Lung (tissue), 11 donors: ENCODE measurements at regions not wholly inside any gene's neighbourhood (a gene's known extent, or its start where the extent isn't known, plus 50 kb on each side); places are given as distances from the start of the nearest gene placed in this dataset.
"Not testable (repeated sequence)": the region's sequence is repeated elsewhere in the genome, so short reads cannot be mapped to it uniquely, and the experiment has no call there.

Experiments
- ATAC-seq: fragments of 200-7000 bp; cut with Tn5 transposase; one replicate; pipeline ENCODE4 v1.9.1; 2020; ENCODE audit warnings: moderate number of reproducible peaks; ENCODE audit not compliant: insufficient read depth, low FRiP score
- DNase-seq, 3 donors: peaks; one replicate each; pipeline ENCODE4 v3.0.0-alpha.2; 2013 to 2017
- H3K27ac ChIP-seq, 2 donors: one replicate each; pipeline ENCODE4 v1.5.1; 2013; ENCODE audit warnings: mild to moderate bottlenecking in 2 of 2, moderate library complexity in 2 of 2, control low read depth in 1 of 2, inconsistent platforms in 1 of 2, low read depth in 1 of 2, low read length in 1 of 2
- H3K27me3 ChIP-seq, 3 donors: one replicate each; pipeline ENCODE4 v1.5.1; 2013; ENCODE audit warnings: low read length in 2 of 3; ENCODE audit not compliant: control insufficient read depth in 3 of 3, insufficient read depth in 3 of 3
- H3K36me3 ChIP-seq, 4 donors: one replicate each; pipeline ENCODE4 v1.5.1; 2013; ENCODE audit warnings: low read length in 4 of 4, mild to moderate bottlenecking in 1 of 4, moderate library complexity in 1 of 4; ENCODE audit not compliant: control insufficient read depth in 4 of 4, insufficient read depth in 4 of 4
- H3K4me1 ChIP-seq, 5 donors: one replicate each; pipeline ENCODE4 v1.5.1; 2013; ENCODE audit warnings: low read length in 5 of 5, mild to moderate bottlenecking in 2 of 5, moderate library complexity in 1 of 5; ENCODE audit not compliant: control insufficient read depth in 5 of 5, insufficient read depth in 5 of 5
- H3K4me3 ChIP-seq: one replicate; pipeline ENCODE4 v1.5.1; 2013; ENCODE audit warnings: mild to moderate bottlenecking, control low read depth, moderate library complexity
- H3K9ac ChIP-seq, 2 donors: one replicate each; pipeline ENCODE4 v1.5.1; 2013; ENCODE audit warnings: low read length in 2 of 2, control low read depth in 1 of 2; ENCODE audit not compliant: insufficient read depth in 1 of 2
- H3K9me3 ChIP-seq, 4 donors: one replicate each; pipeline ENCODE4 v1.5.1; 2013; ENCODE audit warnings: low read length in 3 of 4, mild to moderate bottlenecking in 1 of 4, moderate library complexity in 1 of 4; ENCODE audit not compliant: control insufficient read depth in 4 of 4, insufficient read depth in 3 of 4
- WGBS, 2 donors: extraction: QIAGEN DNeasy Blood & Tissue Kit; methylation state at CpG; one replicate each; pipeline ENCODE4 v1.1.7; 2013; 5-methylcytosine and 5-hydroxymethylcytosine counted together
- TF ChIP-seq, protein P1 (sequence below): IDR thresholded peaks from 2 replicates; pipeline ENCODE4 v1.5.1; 2012; ENCODE audit warnings: mild to moderate bottlenecking; ENCODE audit errors: control extremely low read depth, extremely low read depth
- donor health status: control.
- donor health status: control.
- donor health status: Bipolar disorder and iron deficiency.
- donor health status: healthy.
- donor health status: DM: yes; HTN: yes; CAD: no.

DNA sequence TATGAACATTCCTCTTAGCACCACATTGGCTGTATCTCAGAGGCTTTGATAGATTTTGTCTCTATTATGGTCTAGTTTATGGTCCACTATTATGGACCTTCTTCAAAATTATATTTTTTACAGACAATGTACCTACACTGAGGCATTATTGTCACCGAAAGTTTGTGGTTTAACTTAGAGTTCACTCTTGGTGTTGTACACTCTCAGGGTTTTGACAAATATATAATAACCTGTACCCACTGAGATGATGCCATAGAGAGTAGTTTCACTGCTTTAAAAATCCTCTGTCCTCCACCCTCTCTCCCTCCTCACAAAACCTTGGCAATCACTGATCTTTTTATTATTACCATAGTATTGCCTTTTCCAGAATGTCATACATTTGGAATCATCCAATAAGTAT, 528.2 kb downstream of the SLC6A15 start:
- 97 to 98% methylated on average over 1 of the region's 1 CpG for WGBS, 2 donors
- TF ChIP-seq, protein P1, sequence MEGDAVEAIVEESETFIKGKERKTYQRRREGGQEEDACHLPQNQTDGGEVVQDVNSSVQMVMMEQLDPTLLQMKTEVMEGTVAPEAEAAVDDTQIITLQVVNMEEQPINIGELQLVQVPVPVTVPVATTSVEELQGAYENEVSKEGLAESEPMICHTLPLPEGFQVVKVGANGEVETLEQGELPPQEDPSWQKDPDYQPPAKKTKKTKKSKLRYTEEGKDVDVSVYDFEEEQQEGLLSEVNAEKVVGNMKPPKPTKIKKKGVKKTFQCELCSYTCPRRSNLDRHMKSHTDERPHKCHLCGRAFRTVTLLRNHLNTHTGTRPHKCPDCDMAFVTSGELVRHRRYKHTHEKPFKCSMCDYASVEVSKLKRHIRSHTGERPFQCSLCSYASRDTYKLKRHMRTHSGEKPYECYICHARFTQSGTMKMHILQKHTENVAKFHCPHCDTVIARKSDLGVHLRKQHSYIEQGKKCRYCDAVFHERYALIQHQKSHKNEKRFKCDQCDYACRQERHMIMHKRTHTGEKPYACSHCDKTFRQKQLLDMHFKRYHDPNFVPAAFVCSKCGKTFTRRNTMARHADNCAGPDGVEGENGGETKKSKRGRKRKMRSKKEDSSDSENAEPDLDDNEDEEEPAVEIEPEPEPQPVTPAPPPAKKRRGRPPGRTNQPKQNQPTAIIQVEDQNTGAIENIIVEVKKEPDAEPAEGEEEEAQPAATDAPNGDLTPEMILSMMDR, result no peak
- Histone ChIP-seq H3K36me3 (no peaks in the 10 kb centered on the region), H3K4me3 (no peak overlapping the region), H3K27ac (no peak overlapping the region), H3K9ac (no peak overlapping the region), H3K9me3 (peaks cover 0 to 2% (median 0%) of the 10 kb centered on the region in 4 donors), H3K27me3 (no peaks in the 10 kb centered on the region), H3K4me1 (no peaks in the 10 kb centered on the region)
- DNase-seq (no peak), ATAC-seq (no peak)

GRCh38 chr12:84382486-84382885, 530.1 kb downstream of the SLC6A15 start:
- not testable (repeated sequence) for H3K9me3 ChIP-seq, H3K27ac ChIP-seq, H3K4me3 ChIP-seq, H3K27me3 ChIP-seq, H3K9ac ChIP-seq, H3K4me1 ChIP-seq, DNase-seq, H3K36me3 ChIP-seq, ATAC-seq
- 73 to 88% methylated on average over 1 of the region's 1 CpG for WGBS, 2 donors

GRCh38 chr12:84376320-84376719, 536.3 kb downstream of the SLC6A15 start:
- TF ChIP-seq, protein P1, result no peak
- no peaks in the 10 kb centered on the region for H3K27me3 ChIP-seq
- no peak overlapping the region for H3K27ac ChIP-seq
- 45 to 64% methylated on average over 1 of the region's 1 CpG for WGBS, 2 donors
- no peaks in the 10 kb centered on the region for H3K9me3 ChIP-seq
- H3K36me3 ChIP-seq, result no peaks in the 10 kb centered on the region
- ATAC-seq, result no peak
- no peak overlapping the region for H3K4me3 ChIP-seq
- no peaks in the 10 kb centered on the region for H3K4me1 ChIP-seq
- DNase-seq, result no peak
- H3K9ac ChIP-seq, result no peak overlapping the region

DNA sequence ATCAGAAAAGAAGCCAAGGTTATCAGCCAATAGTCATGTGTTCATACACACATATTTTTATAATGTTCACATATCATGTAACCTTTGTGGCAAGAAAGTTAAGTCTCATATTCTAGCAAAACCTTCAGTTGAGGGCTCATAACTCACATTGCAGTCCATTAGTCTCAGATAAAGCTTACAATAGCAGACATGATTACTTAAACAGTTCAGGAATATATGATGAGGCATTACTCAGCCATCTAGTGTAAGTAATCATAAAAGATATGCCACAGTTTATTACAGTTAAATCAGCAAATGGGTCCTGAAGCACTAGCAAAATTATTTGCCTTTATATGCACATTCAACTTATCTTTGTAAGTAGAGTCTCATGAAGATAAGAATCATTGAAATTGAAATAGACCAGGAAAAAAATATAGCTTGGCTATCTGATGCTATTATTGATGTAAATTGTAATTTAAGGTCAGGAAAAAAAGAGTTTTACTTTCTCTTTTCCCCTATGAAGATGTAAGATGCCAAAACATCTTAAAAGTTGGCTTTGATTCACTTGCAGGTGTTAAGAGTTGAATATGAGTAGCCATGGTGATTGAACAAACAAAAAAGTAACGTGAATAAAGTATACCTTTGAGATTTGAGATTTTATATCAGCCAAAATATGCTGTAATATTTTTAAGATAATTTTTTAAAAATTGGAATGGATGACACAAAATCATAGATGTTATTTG, 537.0 kb downstream of the SLC6A15 start:
- WGBS, 2 donors, result 31 to 53% methylated on average over 1 of the region's 1 CpG

More for the DNA sequence above, 537.0 kb downstream of the SLC6A15 start:
- Histone ChIP-seq H3K4me1 (no peaks in the 10 kb centered on the region), H3K27ac (no peak overlapping the region), H3K27me3 (no peaks in the 10 kb centered on the region), H3K36me3 (no peaks in the 10 kb centered on the region), H3K9ac (no peak overlapping the region), H3K9me3 (no peaks in the 10 kb centered on the region), H3K4me3 (no peak overlapping the region)
- DNase-seq (peak in 2 of 3 donors; percentile 74 to 82), ATAC-seq (no peak)
- TF ChIP-seq, protein P1, result no peak
